GM19463 (cell line): ENCODE measurements at regions not wholly inside any gene's neighbourhood (a gene's known extent, or its start where the extent isn't known, plus 50 kb on each side); places are given as distances from the start of the nearest gene placed in this dataset.

ENCODE experiments used
- ATAC-seq: cut with Tn5 transposase; IDR thresholded peaks from one replicate; pipeline ENCODE4 v1.9.1; 2021; ENCODE audit warnings: mild to moderate bottlenecking, moderate library complexity; ENCODE audit not compliant: unreplicated experiment

DNA sequence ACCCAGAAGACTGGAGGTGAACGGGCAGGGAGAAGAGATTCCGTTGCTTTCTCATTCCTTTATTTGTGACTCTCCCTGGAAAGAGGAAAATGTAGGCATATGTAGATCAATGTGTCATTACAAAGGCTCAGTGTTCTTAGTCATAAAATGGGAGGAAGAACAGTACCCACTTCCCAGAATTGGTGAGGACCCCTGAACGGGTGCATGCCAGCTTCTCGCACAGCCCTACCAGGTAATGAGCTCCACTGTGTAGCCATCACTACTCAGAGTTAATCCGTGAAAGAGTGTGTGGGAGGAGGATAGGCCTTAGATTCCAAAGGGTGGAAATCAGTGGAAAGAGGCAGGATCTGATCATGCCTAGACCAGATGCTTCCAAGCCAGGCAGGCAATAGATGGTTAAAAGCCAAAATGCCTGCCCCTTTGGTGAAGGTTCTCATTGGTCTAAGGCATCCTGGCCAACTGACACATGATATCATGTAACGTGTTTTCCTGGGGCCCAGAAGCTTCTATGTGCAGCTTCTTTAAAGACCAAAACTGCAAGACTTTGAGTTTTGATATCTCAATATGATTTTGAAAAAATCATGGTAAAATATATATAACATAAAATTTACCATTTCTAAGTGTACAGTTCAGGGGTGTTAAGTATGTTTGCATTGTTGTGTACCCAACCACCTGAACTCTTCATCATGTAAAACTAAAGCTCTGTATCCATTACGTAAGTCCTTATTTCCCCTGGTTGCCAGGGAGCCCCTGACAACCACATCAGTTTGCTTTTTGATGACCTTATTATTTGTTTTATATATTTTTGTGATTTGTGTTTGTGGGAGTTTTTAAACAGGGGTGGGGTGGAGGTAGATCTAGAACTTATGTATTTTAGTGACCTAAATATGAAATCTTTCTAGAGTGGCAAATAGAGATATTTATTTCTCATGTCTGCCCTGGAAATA, 402.2 kb upstream of the CFAP20DC start:
- ATAC-seq = no peak

- ATAC-seq = peak; percentile 89
These were observed 401.3 kb upstream of the CFAP20DC start for GRCh38 chr3:59450946-59451763.

DNA sequence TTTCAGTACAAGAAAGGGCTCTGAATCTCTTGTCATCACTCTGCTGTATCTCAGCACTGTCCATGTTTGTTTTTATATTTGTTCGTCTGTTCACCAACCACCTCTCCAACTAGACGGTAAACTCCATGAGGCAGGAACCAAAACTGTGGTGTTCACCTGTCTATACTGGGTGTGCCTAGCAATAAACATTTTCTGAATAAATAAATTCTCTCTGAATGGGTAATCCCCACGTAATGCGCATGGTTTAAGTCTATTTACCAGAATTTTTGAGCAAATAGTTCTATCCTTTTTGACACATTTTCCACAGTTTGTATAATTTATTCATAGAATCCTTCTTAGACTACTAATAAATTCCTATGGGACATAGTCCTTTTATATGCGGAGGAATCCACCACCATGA, 400.6 kb upstream of the CFAP20DC start:
- no peak for ATAC-seq

DNA sequence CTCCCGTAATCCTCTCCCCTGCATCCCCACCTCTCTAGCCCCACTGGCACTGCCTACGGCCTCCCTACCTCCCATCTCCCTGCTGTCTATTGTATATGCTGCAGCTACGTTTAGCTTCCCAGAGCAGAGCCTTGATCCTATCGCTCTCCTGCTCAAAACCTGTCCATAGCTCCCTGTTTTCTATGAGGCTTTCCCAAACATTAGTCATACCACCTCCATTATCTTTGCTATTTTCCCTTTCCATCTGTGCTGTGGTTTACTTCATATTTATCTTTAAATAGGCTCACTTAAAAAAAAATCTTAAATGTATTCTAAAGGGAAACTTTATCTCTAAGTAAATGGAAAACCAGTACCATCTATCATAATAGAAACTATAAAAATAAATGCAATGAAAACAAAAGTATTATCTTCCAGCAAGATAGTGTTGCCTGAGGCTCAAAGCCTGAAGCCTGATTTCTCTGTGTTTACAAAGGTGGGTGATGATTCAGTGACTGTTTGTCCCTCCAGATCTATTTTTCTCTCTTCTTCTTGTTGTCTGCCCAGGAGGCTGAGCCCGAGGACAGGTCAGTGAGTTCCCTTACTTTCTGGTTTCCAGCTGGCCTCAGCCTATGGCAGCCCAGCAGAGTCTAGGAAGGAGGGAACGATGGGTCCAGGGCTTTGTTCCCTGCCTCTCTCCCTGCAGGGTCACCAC, 397.1 kb upstream of the CFAP20DC start:
- ATAC-seq = no peak

GRCh38 chr3:59444676-59445075, 394.9 kb upstream of the CFAP20DC start:
- no peak for ATAC-seq

- ATAC-seq = peak; percentile 51
These were observed 394.5 kb upstream of the CFAP20DC start for GRCh38 chr3:59444294-59444671.

GRCh38 chr3:59443618-59444293, 393.9 kb upstream of the CFAP20DC start:
- ATAC-seq = peak; percentile 16

GRCh38 chr3:59442046-59442445, 392.2 kb upstream of the CFAP20DC start:
- no peak for ATAC-seq

GRCh38 chr3:59440285-59441028, 390.6 kb upstream of the CFAP20DC start:
- no peak for ATAC-seq

DNA sequence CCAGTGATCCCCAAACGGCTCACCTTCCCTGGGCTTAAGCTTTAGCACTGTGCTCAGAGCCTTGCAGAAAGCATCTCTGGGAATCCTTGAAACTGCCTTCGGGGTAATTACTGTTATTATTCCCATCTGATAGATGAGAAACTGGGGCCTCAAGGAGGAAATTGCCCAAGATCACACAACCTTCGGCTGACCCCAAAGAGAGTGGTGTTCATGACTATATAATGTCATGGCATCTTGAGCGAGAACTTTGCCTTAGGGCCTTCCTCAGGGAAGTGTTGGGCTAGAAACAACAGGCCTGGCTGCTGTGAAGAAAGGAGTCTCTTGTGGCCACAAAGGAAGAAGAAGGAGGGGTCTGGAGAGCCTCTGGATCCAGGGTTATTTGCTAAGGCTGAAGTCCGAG, 388.7 kb upstream of the CFAP20DC start:
- no peak for ATAC-seq

GRCh38 chr3:59436164-59436958, 386.5 kb upstream of the CFAP20DC start:
- ATAC-seq = no peak

- no peak for ATAC-seq
These were observed 383.7 kb upstream of the CFAP20DC start for GRCh38 chr3:59433546-59433945.

DNA sequence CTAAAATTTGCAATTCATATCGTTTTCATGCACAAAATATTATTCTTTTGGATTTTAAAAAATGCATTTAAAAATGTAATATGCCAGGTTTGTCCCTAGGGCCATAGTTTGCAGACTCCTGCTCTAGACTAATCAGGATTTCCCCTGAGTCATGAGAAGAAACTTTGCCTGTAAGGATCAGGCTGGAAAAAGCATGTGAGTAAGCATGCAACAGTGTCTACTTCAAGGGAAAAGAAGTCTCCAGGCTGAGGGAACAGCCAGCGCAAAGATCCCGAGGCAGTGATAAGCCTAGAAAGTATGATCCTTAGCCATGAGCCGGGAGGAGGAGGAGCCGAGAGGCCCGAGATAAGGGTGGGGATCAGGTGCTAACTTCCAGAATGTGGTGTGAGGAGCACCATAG, 382.8 kb upstream of the CFAP20DC start:
- no peak for ATAC-seq

- ATAC-seq = no peak
These were observed 380.5 kb upstream of the CFAP20DC start for GRCh38 chr3:59430341-59430740.

DNA sequence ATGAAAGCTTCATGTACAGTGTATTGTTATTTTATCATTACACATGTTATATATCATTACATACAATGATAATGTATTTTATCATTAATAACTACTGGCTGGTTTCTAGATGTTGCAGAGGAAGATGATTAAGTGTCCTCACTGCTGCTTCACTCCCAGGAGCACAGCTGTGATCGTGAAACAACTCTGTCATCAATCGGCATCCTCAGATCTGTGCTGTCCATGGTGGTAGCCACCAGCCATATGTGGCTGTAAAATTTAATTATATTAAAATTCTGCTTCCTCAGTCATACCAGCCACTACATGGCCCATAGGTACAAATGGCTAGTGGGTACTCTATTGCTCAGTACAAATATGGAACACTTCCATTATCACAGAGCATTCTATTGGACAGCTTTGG, 379.4 kb upstream of the CFAP20DC start:
- no peak for ATAC-seq

GRCh38 chr3:59426821-59427565, 377.2 kb upstream of the CFAP20DC start:
- ATAC-seq = no peak

GRCh38 chr3:59425942-59426341, 376.1 kb upstream of the CFAP20DC start:
- no peak for ATAC-seq

GRCh38 chr3:59425371-59425770, 375.5 kb upstream of the CFAP20DC start:
- ATAC-seq = no peak
